ENCODE measurements at regions not wholly inside any gene's neighbourhood (a gene's known extent, or its start where the extent isn't known, plus 50 kb on each side); places are given as distances from the start of the nearest gene placed in this dataset.

DNA sequence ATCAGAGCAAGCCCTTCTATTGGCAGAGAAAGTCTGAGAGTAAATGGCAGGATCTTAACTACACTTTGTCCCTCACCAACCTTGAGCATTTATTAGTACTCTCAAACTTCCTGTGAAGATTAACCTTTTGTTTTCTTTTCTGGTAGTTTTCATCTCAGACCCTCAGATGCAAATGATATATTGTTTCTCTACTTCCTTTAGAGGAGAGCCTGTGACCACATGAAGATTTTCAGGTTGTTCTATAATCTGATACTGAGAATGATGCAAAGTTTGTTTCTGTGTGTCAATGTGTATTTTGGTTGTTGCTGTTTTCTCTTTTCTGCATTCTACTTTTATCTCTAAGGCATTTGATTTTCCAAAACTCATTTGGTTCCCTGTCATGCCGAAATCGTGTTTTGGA, 165.8 kb upstream of the CYSLTR1 start:
- ChIA-PET POLR2A (ENCODE audit: low non-redundant PET) (no interaction called here), CTCF (no interaction called here)
- Histone ChIP-seq H3K9me3 (ENCODE audit: low read depth, low read length, poor library complexity, severe bottlenecking) (no peaks in the 10 kb centered on the region), H3K27me3 (replicated peaks; ENCODE audit: insufficient read depth, low read depth, low read length, poor library complexity) (no peaks in the 10 kb centered on the region), H3K36me3 (ENCODE audit: insufficient read depth, low read length, poor library complexity, severe bottlenecking) (no peaks in the 10 kb centered on the region), H3K27ac (ENCODE audit: low read depth, low read length, poor library complexity, severe bottlenecking) (no peak overlapping the region), H3K4me1 (ENCODE audit: insufficient read depth, low read length, poor library complexity, severe bottlenecking) (no peaks in the 10 kb centered on the region), H3K4me3 (ENCODE audit: low read depth, low read length, poor library complexity, severe bottlenecking) (no peak overlapping the region)
- no peak for DNase-seq (ENCODE audit: low spot score)
- no TSS peak for BruUV-seq (replicated peaks)
- TF ChIP-seq, protein P1, sequence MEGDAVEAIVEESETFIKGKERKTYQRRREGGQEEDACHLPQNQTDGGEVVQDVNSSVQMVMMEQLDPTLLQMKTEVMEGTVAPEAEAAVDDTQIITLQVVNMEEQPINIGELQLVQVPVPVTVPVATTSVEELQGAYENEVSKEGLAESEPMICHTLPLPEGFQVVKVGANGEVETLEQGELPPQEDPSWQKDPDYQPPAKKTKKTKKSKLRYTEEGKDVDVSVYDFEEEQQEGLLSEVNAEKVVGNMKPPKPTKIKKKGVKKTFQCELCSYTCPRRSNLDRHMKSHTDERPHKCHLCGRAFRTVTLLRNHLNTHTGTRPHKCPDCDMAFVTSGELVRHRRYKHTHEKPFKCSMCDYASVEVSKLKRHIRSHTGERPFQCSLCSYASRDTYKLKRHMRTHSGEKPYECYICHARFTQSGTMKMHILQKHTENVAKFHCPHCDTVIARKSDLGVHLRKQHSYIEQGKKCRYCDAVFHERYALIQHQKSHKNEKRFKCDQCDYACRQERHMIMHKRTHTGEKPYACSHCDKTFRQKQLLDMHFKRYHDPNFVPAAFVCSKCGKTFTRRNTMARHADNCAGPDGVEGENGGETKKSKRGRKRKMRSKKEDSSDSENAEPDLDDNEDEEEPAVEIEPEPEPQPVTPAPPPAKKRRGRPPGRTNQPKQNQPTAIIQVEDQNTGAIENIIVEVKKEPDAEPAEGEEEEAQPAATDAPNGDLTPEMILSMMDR (conservative IDR thresholded peaks at IDR 0.05; ENCODE audit: low read depth, low read length): no peak
- no peak for TF ChIP-seq EZH2 (IDR thresholded peaks at IDR 0.05; ENCODE audit: borderline replicate concordance, low read depth, low read length, poor library complexity, severe bottlenecking)
- intact Hi-C loops (cut with micrococcal nuclease; ENCODE audit: unreplicated experiment): no loop called here

DNA sequence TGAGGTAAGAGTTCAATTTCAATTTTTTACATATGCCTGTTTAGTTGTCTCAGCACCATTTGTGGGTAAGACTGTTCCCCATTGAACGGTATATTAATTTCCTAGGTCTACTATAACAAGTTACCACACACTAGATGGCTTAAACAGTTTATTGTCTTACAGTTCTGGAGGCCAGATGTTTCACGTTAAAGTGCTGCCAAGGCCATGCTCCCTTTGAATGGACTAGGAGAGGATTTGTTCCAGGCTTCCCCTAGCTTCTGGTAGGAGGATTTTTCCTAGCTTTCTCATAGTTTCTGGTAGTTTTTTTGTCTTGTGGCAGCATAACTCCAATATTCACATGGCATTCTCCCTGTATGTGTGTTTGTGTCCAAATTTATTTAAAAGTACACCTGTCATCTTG, 149.3 kb upstream of the CYSLTR1 start:
- Histone ChIP-seq H3K27ac (ENCODE audit: low read depth, low read length, poor library complexity, severe bottlenecking) (no peak overlapping the region), H3K4me3 (ENCODE audit: low read depth, low read length, poor library complexity, severe bottlenecking) (no peak overlapping the region), H3K4me1 (ENCODE audit: insufficient read depth, low read length, poor library complexity, severe bottlenecking) (no peaks in the 10 kb centered on the region), H3K27me3 (replicated peaks; ENCODE audit: insufficient read depth, low read depth, low read length, poor library complexity) (no peaks in the 10 kb centered on the region), H3K9me3 (ENCODE audit: low read depth, low read length, poor library complexity, severe bottlenecking) (no peaks in the 10 kb centered on the region), H3K36me3 (ENCODE audit: insufficient read depth, low read length, poor library complexity, severe bottlenecking) (no peaks in the 10 kb centered on the region)
- CTCF ChIA-PET: no interaction called here
- no peak for DNase-seq (ENCODE audit: low spot score)
- POLR2A ChIA-PET (ENCODE audit: low non-redundant PET): no interaction called here
- intact Hi-C loops (cut with micrococcal nuclease; ENCODE audit: unreplicated experiment): no loop called here
- no peak for TF ChIP-seq EZH2 (IDR thresholded peaks at IDR 0.05; ENCODE audit: borderline replicate concordance, low read depth, low read length, poor library complexity, severe bottlenecking)
- TF ChIP-seq, protein P1 (conservative IDR thresholded peaks at IDR 0.05; ENCODE audit: low read depth, low read length): no peak
- BruUV-seq (replicated peaks): no TSS peak

DNA sequence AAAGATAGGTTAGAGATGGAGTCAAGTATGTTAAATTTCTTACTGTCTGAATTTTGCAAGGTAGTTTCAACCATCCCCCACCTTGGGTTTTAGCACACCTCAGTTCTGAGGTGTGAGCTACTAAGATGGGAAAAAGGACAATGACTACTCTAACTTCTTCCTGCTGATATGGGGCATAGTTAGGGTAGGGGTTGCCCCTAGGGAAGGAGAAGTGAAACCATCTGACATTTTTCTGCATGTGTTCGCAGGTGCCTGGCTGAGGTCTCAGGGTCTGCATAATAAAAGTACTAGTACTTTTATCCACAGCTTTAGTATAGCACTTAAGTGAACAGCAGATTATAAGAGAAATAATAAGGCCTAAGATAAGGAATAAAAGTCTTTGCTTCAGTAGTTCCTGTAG, 129.5 kb upstream of the CYSLTR1 start:
- intact Hi-C loops (cut with micrococcal nuclease; ENCODE audit: unreplicated experiment): no loop called here
- BruUV-seq (replicated peaks): no TSS peak
- DNase-seq (ENCODE audit: low spot score): no peak
- Histone ChIP-seq H3K27ac (ENCODE audit: low read depth, low read length, poor library complexity, severe bottlenecking) (no peak overlapping the region), H3K27me3 (replicated peaks; ENCODE audit: insufficient read depth, low read depth, low read length, poor library complexity) (no peaks in the 10 kb centered on the region), H3K4me1 (ENCODE audit: insufficient read depth, low read length, poor library complexity, severe bottlenecking) (no peaks in the 10 kb centered on the region), H3K9me3 (ENCODE audit: low read depth, low read length, poor library complexity, severe bottlenecking) (peaks cover 8% of the 10 kb centered on the region), H3K4me3 (ENCODE audit: low read depth, low read length, poor library complexity, severe bottlenecking) (no peak overlapping the region), H3K36me3 (ENCODE audit: insufficient read depth, low read length, poor library complexity, severe bottlenecking) (no peaks in the 10 kb centered on the region)
- ChIA-PET CTCF (no interaction called here), POLR2A (ENCODE audit: low non-redundant PET) (no interaction called here)
- no peak for TF ChIP-seq EZH2 (IDR thresholded peaks at IDR 0.05; ENCODE audit: borderline replicate concordance, low read depth, low read length, poor library complexity, severe bottlenecking)
- TF ChIP-seq, protein P1 (conservative IDR thresholded peaks at IDR 0.05; ENCODE audit: low read depth, low read length): no peak

Measured in A673 (cell line).